Stimulated activated naive CD8-positive, alpha-beta T cell treated with anti-CD3 and anti-CD28 coated beads, Interleukin-15, Interleukin-2, amounts not matched to agents 100 U/mL and 50 U/mL, for 24 hours (primary cell): ENCODE measurements at regions not wholly inside any gene's neighbourhood (a gene's known extent, or its start where the extent isn't known, plus 50 kb on each side); places are given as distances from the start of the nearest gene placed in this dataset.
A peak's percentile ranks its signal among the peaks of the same experiment; 100 is the strongest.
"Not testable (repeated sequence)": the region's sequence is repeated elsewhere in the genome, so short reads cannot be mapped to it uniquely, and the experiment has no call there.

ENCODE experiments used
- ATAC-seq: fragments of 150-1000 bp; cut with Tn5 transposase; one replicate; pipeline ENCODE4 v1.10.0; 2021
- DNase-seq: peaks from one replicate; pipeline ENCODE4 v3.0.0; 2021

- no peak for DNase-seq
- ATAC-seq: no peak
These were observed 113.8 kb upstream of the ERRFI1 start for GRCh38 chr1:8139941-8140340.

GRCh38 chr1:8139383-8139782 is 113.3 kb upstream of the ERRFI1 start:
- ATAC-seq: no peak
- no peak for DNase-seq

- DNase-seq (no peak), ATAC-seq (no peak)
These were observed 112.6 kb upstream of the ERRFI1 start for GRCh38 chr1:8138673-8139072.

GRCh38 chr1:8137481-8138244 is 111.6 kb upstream of the ERRFI1 start:
- DNase-seq: no peak
- ATAC-seq: no peak

- DNase-seq: no peak
- ATAC-seq: no peak
These were observed 110.7 kb upstream of the ERRFI1 start for GRCh38 chr1:8136766-8137165.

- ATAC-seq: no peak
- DNase-seq: no peak
These were observed 109.1 kb upstream of the ERRFI1 start for GRCh38 chr1:8135250-8135649.

- ATAC-seq (no peak), DNase-seq (no peak)
These were observed 108.6 kb upstream of the ERRFI1 start for GRCh38 chr1:8134546-8135235.

GRCh38 chr1:8133657-8134430 is 107.7 kb upstream of the ERRFI1 start:
- no peak for ATAC-seq
- no peak for DNase-seq

GRCh38 chr1:8133190-8133589 is 107.1 kb upstream of the ERRFI1 start:
- DNase-seq (no peak), ATAC-seq (no peak)

GRCh38 chr1:8127171-8127641 is 101.1 kb upstream of the ERRFI1 start:
- ATAC-seq (no peak), DNase-seq (no peak)

- no peak for ATAC-seq
- DNase-seq: no peak
These were observed 96.6 kb upstream of the ERRFI1 start for GRCh38 chr1:8122477-8123407.

GRCh38 chr1:8122160-8122476 is 96.0 kb upstream of the ERRFI1 start:
- DNase-seq (no peak), ATAC-seq (peak; percentile 49)

- ATAC-seq (peak; percentile 49), DNase-seq (no peak)
These were observed 95.4 kb upstream of the ERRFI1 start for GRCh38 chr1:8121261-8122159.

GRCh38 chr1:8120693-8121260 is 94.7 kb upstream of the ERRFI1 start:
- DNase-seq: no peak
- no peak for ATAC-seq

- DNase-seq, ATAC-seq: not testable (repeated sequence)
These were observed 92.6 kb upstream of the ERRFI1 start for GRCh38 chr1:8118736-8119135.

GRCh38 chr1:8118031-8118451 is 91.9 kb upstream of the ERRFI1 start:
- DNase-seq (no peak), ATAC-seq (no peak)

- ATAC-seq: no peak
- no peak for DNase-seq
These were observed 90.8 kb upstream of the ERRFI1 start for GRCh38 chr1:8116894-8117264.

- no peak for ATAC-seq
These were observed 89.7 kb upstream of the ERRFI1 start for GRCh38 chr1:8115769-8116167.

GRCh38 chr1:8115031-8115768 is 89.1 kb upstream of the ERRFI1 start:
- ATAC-seq (no peak), DNase-seq (no peak)

More at GRCh38 chr1:8115769-8116167, 89.7 kb upstream of the ERRFI1 start:
- DNase-seq: no peak
